ENCODE measurements at regions not wholly inside any gene's neighbourhood (a gene's known extent, or its start where the extent isn't known, plus 50 kb on each side); places are given as distances from the start of the nearest gene placed in this dataset.

GRCh38 chr2:76281156-76281841, 570.6 kb upstream of the GCFC2 start:
- no peaks in the 10 kb centered on the region for H3K4me1 ChIP-seq

GRCh38 chr2:76280686-76281085, 570.0 kb upstream of the GCFC2 start:
- no peak overlapping the region for H3K27ac ChIP-seq
- no peaks in the 10 kb centered on the region for H3K4me1 ChIP-seq
- H3K36me3 ChIP-seq, result no peaks in the 10 kb centered on the region
- H3K4me3 ChIP-seq, result no peak overlapping the region
- TF ChIP-seq CTCF (IDR thresholded peaks at IDR 0.05), result no peak
- no peak for DNase-seq (ENCODE audit: low spot score in 2 of 2)
- H3K27me3 ChIP-seq, result no peaks in the 10 kb centered on the region
- no peaks in the 10 kb centered on the region for H3K9me3 ChIP-seq
- intact Hi-C loops (cut with DNase I), result no loop called here

More at GRCh38 chr2:76281156-76281841, 570.6 kb upstream of the GCFC2 start:
- Histone ChIP-seq H3K9me3 (no peaks in the 10 kb centered on the region), H3K36me3 (no peaks in the 10 kb centered on the region), H3K27ac (no peak overlapping the region), H3K27me3 (no peaks in the 10 kb centered on the region), H3K4me3 (no peak overlapping the region)
- TF ChIP-seq CTCF (IDR thresholded peaks at IDR 0.05), result no peak
- DNase-seq (ENCODE audit: low spot score in 2 of 2), result no peak
- intact Hi-C loops (cut with DNase I), result no loop called here

- intact Hi-C loops (cut with DNase I), result no loop called here
- no peak for TF ChIP-seq CTCF (IDR thresholded peaks at IDR 0.05)
Measured at GRCh38 chr2:76279142-76279541, 568.4 kb upstream of the GCFC2 start.

GRCh38 chr2:76275788-76276187, 565.1 kb upstream of the GCFC2 start:
- intact Hi-C loops (cut with DNase I), result no loop called here

More at GRCh38 chr2:76279142-76279541, 568.4 kb upstream of the GCFC2 start:
- no peaks in the 10 kb centered on the region for H3K36me3 ChIP-seq
- no peak overlapping the region for H3K27ac ChIP-seq
- H3K4me1 ChIP-seq, result no peaks in the 10 kb centered on the region
- no peaks in the 10 kb centered on the region for H3K9me3 ChIP-seq
- no peaks in the 10 kb centered on the region for H3K27me3 ChIP-seq
- H3K4me3 ChIP-seq, result no peak overlapping the region
- DNase-seq (ENCODE audit: low spot score in 2 of 2), result no peak

GRCh38 chr2:76274676-76275075, 564.0 kb upstream of the GCFC2 start:
- DNase-seq (ENCODE audit: low spot score in 2 of 2), result no peak
- Histone ChIP-seq H3K36me3 (no peaks in the 10 kb centered on the region), H3K9me3 (no peaks in the 10 kb centered on the region), H3K27ac (no peak overlapping the region), H3K4me1 (no peaks in the 10 kb centered on the region), H3K27me3 (no peaks in the 10 kb centered on the region), H3K4me3 (no peak overlapping the region)
- TF ChIP-seq CTCF (IDR thresholded peaks at IDR 0.05), result no peak
- intact Hi-C loops (cut with DNase I), result no loop called here

More at GRCh38 chr2:76275788-76276187, 565.1 kb upstream of the GCFC2 start:
- no peak overlapping the region for H3K4me3 ChIP-seq
- no peaks in the 10 kb centered on the region for H3K36me3 ChIP-seq
- H3K9me3 ChIP-seq, result no peaks in the 10 kb centered on the region
- H3K27ac ChIP-seq, result no peak overlapping the region
- no peak for DNase-seq (ENCODE audit: low spot score in 2 of 2)
- no peaks in the 10 kb centered on the region for H3K4me1 ChIP-seq
- H3K27me3 ChIP-seq, result no peaks in the 10 kb centered on the region
- no peak for TF ChIP-seq CTCF (IDR thresholded peaks at IDR 0.05)

All from ascending aorta (tissue), 2 donors.